SIG-M5 (cell line): ENCODE measurements at regions not wholly inside any gene's neighbourhood (a gene's known extent, or its start where the extent isn't known, plus 50 kb on each side); places are given as distances from the start of the nearest gene placed in this dataset.
A peak's percentile ranks its signal among the peaks of the same experiment; 100 is the strongest.
"Not testable (repeated sequence)": the region's sequence is repeated elsewhere in the genome, so short reads cannot be mapped to it uniquely, and the experiment has no call there.

Source experiments
- DNase-seq: peaks from one replicate; lab custom pipeline; 2025; lab: John Stamatoyannopoulos, UW

DNA sequence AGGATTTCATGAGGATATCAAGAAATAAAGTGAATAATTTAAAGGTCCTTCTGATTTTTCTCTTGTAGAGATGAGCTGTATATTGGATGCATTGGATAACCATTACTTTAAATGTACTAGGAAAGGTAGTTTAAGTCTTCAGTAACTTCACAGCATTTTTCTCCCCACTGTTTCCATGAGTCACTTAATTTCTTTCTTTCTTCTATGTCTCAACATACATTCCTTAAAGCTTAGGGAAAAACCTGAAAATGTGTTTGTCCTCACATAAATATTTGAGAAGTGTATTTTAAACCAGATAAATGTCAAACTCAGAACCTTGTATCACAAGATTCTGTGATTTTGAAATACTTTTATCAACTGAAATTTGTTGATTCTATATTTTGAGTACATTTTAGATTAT lies 1970.2 kb upstream of the FLRT2 start:
- DNase-seq, result no peak

DNA sequence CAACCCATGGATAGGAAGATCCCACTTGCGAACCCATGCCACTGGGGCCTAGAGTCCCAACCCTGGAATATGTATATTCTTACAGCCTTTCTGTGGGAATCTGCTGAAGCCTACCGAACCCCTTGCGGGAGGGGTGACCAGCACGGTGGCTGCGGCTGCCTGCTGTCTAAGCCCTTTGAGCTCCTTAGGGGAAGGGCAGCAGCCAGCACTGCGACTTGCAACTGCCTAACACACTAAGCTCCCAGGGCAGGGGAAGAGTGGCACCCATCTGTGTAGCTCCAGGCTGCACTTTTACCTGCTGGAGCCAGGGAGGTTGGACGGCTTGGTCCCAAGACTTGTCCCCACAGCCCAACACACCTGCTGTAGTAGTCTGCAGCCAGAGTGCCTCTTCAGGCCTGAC lies 1968.7 kb upstream of the FLRT2 start:
- DNase-seq, result no peak

DNA sequence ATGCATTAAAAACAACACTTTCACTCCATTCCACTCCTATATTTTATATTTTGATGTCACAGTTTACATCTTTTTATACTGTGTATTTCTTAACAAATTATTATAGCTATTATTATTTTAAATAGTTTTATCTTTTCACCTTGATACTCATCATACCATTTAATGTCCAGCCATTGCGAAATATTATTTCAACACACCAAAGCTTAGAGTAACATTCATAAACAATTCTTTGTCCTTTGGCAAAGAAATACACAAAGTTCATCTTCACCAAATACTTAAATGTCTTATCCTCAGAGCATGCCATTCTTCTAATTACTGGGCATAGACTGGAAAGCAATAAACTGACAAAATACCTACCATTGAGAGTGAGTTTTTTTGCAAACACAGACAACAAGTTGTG lies 1963.4 kb upstream of the FLRT2 start:
- DNase-seq, result no peak

DNA sequence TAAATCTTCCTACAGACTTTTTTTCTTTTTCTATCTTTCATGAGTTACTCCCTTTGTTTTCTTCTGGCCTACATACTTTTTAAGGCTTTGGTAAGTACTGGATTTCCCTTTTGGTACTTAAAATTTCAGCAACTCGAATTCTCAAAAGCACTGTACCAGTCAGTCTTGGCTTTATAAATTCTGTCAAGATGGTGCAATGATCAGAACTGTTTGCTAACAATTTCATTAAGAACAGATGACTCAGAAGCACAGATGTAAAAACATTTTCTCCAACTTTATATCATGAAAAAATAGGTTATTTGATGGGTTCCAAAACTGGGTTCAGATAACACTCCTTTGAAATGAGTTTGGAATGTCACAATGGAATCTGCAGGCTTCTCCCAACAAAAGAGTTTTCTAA lies 1961.8 kb upstream of the FLRT2 start:
- DNase-seq, result no peak

DNA sequence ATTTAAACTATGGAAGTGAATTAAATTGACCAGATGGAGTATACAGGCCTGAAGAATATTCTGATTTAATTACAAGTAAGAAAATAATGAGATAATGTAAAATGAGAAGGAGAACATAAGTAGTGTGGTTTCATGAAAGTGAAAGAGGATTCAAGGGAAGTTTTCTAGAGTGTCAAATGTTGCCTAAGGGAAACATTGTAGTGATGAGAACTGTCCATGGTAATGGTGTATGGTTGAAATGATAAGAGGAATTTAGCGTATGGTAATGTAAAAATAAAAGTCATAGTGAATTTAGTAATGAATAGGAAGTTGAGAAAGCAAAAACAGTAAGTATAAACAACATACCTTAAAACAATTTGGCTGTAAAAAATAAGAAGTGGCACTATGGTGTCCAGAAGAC lies 1954.6 kb upstream of the FLRT2 start:
- DNase-seq, result no peak

DNA sequence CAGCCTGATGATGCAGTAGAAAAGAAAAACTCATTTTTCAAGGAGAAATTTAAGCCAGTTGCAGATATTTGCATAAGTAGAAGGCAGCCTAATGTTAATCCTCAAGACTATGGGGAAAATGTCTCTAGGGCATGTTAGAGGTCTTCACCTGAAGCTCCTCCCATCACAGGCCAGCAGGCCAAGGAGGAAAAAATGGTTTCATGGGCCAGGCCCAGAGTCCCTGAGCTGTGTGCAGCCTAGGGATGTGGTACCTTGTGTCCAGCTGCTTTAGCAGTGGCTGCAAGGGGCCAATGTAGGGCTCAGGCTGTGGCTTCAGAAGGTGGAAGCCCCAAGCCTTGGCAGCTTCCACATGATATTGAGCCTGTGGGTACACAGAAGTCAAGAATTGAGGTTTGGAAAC lies 1946.7 kb upstream of the FLRT2 start:
- DNase-seq, result no peak

DNA sequence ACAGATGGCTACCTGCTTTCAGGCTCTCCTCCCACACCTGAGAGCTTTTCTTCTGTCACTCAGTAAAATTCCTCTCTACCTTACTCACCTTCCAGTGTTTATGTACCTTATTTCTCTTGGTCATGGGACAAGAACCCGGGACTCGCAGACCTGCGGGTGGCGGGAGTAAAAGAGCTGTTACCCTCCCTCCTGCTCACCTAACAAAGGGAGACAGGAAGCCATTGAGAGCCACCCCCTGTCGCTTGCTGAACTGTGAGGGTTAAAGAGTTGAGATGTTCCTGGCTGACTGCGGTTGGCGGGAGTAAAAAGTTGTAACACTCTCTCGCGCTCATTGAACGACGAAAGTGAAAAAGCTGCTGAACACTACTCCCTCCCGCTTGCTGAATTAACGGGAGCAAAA lies 1935.1 kb upstream of the FLRT2 start:
- no peak for DNase-seq

DNA sequence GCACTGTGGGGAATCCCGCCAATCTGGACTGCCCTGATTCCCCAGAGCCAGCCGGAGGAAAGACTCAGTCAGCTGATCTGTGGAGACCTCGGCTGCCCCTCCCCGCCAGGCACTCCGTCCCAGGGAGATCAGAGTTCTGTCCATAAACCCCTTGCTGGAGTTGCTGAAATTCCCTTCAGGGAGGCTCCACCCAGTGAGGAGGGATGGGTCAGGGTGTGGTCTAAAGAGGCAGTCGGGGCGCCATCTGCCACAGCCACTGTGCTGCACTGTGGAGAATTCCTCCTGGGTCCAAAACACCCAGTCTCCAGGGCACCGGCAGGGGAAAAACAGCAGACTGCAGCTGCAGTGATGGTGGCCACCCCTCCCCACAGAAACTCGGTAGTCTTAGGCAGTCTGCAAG lies 1922.3 kb upstream of the FLRT2 start:
- DNase-seq, result no peak

DNA sequence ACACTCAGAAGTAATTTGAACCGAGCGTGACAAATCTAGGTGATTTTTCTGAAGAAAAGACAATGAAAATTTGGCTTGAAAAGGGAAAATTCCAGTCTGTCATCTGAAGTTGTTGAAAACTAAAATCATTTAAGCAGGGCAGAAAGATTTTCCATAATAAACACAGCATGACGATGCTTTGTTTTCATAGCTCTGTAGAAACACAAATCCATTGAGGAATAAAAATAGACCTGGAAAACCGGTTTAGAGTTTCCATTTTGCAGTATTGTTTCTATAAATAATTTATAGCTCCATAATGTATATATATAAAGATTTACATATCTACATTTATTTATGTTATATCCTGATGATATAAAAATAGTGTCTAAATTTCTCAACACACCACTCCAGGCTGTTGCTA lies 1918.5 kb upstream of the FLRT2 start:
- no peak for DNase-seq

DNA sequence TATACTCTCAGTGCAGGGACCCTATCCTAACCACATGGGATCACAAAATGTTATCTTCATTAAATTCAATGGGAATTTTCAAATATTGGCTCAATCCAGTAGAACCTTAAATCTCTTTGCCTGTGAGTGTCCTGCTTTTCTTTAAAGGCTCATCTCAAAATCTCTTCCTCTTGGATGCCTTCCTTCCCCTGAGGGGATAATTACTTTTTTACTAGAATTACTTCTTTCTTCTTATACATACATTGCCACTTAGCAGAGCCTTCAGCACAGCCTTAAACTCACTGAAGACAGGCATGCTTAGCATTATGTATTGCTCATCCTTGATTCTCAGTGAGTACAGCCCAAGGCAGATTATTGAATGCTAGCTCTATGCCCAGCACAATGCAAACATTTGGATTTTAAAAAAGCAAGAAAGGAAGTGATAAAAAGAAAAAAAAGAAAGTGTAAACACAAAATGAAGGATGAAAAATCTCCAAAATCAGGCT lies 1918.0 kb upstream of the FLRT2 start:
- no peak for DNase-seq

DNA sequence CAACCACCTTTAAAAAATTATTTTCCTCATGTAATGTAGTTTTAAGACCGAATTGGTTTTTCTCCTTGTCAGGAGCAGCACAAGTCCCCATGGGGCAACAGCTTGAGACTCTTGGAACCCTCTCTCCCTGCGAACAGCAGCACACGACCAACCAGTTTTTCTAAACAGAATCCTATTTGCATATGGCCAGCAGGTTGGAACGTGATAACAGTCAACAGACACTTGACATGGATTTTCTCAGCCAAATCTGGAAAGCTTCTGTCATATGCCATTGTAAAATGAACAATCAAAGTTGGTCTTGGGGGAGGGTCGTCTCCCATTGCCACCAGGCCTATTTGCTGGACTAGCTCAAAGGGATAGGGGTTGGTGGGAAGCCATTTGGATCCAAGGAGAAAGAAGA lies 1915.0 kb upstream of the FLRT2 start:
- DNase-seq, result no peak

DNA sequence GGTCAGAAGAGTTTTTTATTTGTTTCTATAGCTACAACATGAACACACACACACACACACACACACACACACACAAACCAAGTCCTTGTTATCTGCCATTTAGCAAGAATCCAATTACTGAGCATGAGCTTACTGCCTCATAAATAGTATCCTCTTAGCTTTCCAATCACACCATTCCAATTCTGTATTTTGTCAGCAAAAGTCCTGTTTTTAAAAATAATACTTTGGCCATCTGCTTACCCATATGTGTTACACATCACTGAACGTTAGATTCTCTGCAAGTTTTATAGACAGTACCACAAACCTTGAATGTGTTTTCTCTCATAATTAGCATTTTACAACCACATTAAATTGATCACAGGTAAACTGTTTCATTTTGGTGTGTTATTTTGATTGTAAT lies 1905.4 kb upstream of the FLRT2 start:
- no peak for DNase-seq

DNA sequence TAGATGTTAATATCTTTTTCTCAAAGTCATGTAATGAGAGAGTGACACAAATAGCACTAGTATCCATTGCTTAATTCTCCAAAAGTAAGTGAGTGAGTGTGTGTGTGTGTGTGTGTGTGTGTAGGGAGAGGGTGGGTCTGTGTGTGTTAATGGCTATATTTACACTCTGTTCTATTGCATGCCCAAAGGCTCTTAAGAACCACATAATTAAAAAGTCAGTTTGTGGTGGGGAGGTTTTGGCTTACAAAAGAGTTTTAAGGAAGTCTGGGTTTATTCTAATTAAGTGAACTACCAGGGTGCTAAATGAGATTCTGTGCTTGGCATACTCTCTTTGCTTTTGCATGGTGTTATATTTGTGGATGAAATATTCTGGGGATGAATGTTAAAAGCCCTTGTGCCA lies 1897.6 kb upstream of the FLRT2 start:
- peak; percentile 79 for DNase-seq

DNA sequence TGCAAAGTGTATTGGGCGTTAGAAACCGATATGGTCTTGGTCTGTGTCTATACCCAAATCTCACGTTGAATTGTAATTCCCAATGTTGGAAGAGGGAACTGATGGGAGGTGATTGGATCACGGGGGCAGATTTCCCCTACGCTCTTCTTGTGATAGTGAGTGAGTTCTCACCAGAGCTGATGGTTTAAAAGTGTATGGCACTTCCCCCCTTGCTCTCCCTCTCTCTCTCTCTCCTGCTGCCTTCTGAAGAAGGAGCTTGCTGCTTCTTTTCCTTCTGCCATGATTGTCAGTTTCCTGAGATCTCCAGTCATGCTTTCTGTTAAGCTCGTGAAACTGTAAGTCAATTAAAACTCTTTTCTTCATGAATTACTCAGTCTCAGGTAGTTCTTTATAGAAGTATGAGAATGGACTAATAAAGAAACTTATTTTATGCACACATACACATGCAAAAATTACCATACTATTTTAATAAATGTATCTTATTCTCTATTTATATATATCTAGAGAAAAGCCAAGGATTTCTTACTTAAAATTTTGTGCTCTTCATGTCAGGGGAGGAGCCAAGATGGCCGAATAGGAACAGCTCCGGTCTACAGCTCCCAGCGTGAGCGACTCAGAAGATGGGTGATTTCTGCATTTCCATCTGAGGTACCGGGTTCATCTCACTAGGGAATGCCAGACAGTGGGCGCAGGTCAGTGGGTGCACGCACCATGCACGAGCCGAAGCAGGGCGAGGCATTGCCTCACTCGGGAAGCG lies 1891.0 kb upstream of the FLRT2 start:
- no peak for DNase-seq

DNA sequence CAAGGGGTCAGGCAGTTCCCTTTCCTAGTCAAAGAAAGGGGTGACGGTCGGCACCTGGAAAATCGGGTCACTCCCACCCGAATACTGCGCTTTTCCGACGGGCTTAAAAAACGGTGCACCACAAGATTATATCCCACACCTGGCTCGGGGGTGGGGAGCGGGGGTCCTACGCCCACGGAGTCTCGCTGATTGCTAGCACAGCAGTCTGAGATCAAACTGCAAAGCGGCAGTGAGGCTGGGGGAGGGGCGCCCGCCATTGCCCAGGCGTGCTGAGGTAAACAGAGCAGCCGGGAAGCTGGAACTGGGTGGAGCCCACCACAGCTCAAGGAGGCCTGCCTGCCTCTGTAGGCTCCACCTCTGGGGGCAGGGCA lies 1890.5 kb upstream of the FLRT2 start:
- DNase-seq, result not testable (repeated sequence)

DNA sequence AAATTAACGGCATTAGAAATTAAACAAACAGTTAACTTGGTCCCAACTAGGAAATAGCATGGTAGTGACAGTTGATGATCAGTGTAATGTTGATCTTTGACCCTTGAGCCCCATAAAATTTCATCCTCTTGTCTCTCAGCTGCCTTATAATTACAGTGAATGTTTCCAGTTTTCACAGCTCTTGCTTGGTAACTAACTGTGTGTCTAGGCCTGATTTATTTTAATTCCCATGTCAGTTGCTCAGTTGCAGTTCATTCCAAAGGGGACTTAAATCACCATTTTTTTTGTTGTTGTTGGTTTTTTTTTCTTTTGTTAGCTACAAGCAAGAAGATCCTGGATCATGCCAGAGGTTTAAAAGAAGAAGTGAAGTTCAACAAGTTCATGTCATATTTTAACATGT lies 1883.7 kb upstream of the FLRT2 start:
- DNase-seq, result no peak

DNA sequence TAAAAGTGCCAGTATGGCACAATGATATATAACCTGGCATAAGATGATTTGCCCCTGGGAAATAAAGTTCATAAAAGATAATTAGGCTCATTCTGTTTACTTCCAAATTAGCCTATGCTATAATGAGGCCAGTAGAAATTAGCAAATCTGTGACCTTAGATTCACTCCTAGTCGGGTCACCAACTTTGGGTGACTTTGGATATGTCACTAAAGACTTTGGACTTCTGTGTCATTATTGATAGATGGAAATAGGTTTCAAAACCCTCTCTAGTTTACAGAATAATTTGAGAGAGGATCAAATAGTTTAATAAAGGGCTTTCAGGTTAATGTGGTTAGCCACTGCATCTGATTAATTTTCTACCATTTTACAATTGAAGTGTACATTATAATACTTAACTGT lies 1869.3 kb upstream of the FLRT2 start:
- DNase-seq, result no peak

DNA sequence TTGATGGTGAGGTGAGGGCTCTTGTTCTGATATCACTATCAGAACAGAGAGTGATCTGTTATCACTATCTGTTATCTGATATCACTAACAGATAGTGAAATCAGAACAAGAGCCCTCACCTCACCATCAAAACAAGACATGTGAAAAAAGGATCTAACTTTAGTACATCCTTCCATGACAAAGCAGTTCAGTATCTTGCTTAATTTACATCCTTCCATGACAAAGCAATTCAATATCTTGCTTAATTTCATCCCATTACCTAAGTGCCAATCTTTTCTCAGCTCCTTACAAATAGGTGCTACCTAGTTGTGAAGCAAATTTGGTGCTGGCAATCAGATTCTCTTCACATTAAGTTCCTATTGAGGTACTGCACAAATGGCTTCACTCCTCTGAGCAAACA lies 1865.6 kb upstream of the FLRT2 start:
- DNase-seq, result no peak

DNA sequence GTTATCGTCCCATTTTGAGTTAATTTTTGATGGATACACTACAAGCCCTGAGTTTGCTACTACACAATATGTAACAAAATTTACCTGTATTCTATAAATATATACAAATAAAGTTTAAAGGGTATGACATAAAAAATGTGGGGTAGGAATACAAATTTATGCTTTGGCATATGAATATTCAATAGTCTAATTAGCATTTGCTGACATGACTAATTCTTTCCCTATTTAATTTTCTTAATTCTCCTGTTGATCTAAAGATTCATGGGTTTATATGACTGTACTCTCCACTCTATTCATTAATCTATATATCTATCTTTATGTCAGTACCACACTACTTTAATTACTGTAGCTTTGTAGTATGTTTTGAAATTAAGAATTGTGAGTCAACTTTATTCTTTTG lies 1840.7 kb upstream of the FLRT2 start:
- no peak for DNase-seq

DNA sequence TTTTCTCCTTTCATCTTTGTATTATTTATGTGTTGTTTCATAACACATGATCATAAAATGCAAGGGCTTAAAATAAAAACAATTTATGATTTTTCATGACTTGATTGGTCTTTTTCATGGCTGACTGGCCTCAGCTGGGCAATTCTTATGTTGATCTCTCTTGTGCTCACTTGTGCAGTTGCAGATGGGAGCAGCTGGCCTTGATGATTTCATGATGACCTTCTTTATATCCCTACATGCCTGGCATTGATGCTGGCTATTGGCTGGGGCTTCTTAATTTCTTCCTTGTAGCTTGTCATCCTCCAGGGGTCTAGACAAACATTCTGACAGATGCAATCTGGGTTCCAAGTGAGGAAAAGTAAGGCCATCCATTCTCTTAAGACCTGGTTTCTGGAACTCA lies 1832.8 kb upstream of the FLRT2 start:
- DNase-seq, result no peak

DNA sequence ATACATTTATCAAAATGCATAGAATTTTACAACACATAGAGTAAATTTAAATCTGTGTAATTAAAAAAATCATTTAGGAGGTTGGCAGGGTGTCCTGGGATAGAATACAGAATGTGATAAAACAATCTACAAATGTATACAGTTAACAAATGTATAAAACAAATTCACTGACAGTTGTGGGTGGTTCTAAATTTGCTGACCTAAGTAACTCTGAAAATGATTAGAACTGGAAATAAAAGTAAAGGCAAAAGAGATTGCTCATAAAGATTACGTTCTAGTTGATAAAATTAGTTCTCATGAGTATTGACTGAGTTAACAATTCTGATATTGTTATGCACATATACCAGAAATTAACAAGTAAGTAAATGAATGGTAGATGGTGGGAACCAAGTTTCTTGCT lies 1827.3 kb upstream of the FLRT2 start:
- DNase-seq, result no peak

DNA sequence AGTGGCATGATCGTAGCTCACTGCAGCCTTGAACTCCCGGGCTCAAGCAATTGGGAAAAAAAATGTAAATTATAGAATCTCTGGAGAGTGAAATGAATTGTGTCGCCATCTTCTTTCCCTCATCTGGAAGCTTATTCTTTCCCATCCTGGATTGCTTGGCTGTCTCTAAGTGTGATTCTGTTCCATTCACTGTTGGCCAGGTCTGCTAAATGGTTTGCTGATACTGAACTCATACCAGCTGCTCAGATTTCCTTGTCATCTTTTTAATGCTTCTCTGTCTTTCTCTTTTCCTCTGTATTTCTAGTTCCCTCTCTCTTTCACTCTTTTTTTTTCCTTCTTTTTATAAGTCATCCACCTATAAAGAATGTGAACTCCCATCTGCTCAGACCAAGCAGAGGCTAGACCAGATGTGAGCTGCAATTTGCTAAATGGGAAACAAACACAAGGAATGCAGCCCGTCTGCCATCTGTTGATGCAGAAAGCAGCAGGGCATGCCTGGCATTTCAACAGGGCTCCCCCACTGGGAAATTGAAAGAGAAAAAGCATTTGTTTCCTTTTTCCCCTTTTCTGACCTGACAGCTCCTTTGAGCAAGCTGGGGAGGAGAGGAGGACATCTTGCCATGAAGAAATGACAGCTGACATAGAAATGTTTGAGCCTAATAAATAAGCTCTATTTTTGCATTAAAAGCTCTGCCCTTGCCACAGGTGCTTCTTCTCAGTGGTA lies 1823.6 kb upstream of the FLRT2 start:
- no peak for DNase-seq

DNA sequence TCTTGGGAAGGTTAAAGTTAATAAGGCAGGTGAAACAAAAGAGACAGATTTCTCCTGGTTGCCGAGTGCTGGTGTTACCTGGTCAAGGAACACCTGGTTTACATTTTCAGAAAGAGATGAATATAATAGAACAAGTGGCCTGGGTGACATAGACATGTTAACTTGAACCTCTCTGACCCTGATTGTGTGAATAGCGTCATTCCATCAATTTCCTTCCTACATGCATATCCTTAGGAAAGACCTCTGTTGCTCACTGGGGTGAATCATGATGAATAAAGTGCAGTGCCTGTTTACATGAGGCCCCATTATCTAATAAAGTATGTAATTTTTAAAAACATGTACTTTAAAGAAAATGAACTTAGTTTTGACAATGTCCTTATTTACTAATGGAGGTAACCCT lies 1822.9 kb upstream of the FLRT2 start:
- DNase-seq, result no peak

DNA sequence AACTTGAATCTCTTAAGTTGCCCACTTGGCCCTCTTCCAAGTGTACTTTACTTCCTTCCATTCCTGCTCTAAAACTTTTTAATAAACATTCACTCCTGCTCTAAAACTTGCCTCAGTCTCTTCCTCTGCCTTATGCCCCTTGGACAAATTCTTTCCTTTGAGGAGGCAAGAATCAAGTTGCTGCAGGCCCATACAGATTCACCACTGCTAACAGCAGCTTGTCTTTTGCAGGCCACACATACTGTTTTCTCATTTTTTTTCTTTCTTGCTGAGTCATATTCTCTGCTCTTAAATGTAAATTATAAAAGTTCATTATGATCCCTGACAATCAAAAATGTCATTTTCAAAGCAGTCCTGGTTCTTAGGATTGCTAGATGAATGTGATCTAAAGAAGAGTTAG lies 1820.8 kb upstream of the FLRT2 start:
- DNase-seq, result no peak
